RCC 7860 (cell line): ENCODE measurements at regions not wholly inside any gene's neighbourhood (a gene's known extent, or its start where the extent isn't known, plus 50 kb on each side); places are given as distances from the start of the nearest gene placed in this dataset.
A peak's percentile ranks its signal among the peaks of the same experiment; 100 is the strongest.

ENCODE experiments used
- DNase-seq: peaks from one replicate; pipeline ENCODE4 v3.0.0-alpha.2; 2015; ENCODE audit warnings: low spot score
- FAIRE-seq: peaks from 2 replicates; lab custom pipeline; 2012; peaks lifted over from hg19 to GRCh38; lab: Jason Lieb, UNC

DNA sequence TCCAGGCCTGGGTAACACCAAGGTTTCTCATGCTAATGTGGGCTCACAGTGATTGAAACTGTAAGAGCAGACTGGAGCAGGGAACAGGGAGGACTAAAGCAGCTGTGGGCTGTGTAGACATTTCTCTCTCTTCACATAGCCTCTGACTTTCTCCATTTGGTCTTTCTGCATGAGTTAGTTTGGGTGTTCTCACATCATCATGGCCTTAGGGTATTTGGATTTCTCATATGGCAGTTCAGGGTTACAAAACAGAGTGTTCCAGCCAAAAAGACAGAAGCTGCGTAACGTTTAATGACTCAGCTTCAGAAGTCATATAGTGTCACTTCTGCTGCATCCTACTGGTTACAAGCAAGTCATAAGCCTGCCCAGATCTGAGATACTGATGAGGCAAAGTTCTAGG is 52.0 kb upstream of the OSBPL8 start:
- FAIRE-seq (no peak), DNase-seq (no peak)

DNA sequence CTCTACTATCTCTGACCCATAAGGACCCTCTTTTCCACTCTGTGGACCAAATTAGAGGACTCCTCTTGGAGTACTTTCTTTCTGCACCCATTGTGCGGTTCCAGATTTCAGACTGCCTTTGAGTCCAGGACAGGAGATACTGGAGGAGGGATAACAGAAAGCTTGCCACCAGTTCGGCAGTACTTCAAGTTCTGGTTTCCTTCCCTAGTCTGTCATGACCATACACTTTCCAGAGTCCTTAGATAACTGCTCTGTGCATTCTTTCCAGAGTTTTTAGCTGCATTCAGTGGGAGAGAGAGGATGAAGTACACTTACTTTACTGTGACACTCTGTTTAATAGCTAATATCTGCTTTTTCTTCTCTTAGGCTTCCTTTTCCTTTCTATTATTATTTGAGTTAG is 54.8 kb upstream of the OSBPL8 start:
- DNase-seq (no peak), FAIRE-seq (no peak)

DNA sequence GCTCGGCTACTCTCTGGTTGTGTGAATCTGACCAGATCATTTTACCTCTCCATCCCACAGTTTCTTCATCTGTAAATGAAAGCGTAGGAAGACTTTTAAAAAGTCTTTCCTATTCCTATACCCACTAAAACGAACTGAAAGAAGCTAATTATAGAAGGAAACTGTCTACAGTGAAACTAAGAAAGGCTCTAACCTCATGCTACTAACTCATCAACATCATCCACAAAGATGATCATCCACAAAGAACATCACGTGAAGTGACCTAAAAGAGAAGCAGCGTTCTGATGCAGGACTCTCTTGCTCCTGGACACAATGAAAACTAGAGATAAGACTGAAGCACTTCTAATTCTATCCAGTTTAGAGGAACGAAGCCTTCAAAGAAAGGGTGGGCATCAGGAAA is 58.5 kb upstream of the OSBPL8 start:
- no peak for DNase-seq
- no peak for FAIRE-seq

DNA sequence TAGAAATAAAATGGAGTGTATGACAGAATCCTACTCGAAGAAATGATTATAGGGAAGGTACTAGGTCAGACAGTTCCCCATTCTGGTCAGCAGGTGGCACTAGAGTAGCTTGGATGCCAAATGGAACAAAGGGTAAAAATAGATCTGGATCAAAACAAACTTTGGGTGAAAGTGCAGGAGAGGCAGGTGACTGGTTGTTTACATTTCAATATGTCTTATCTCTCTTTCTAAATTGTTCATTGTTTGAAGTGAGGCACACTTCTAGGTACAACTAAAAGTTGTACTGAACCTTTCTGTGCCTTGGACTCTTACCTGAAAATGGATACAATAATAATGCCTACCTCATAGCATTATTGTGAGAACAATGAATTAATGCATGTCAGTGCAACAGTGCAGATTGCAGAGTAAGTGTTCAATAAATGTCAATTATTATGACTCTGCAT is 62.0 kb upstream of the OSBPL8 start:
- FAIRE-seq, result peak; percentile 75
- DNase-seq, result peak; percentile 49

- FAIRE-seq, result no peak
- DNase-seq, result no peak
Measured at GRCh38 chr12:76622351-76622750, 62.8 kb upstream of the OSBPL8 start.

GRCh38 chr12:76622915-76623314 is 63.3 kb upstream of the OSBPL8 start:
- no peak for DNase-seq
- FAIRE-seq, result no peak

DNA sequence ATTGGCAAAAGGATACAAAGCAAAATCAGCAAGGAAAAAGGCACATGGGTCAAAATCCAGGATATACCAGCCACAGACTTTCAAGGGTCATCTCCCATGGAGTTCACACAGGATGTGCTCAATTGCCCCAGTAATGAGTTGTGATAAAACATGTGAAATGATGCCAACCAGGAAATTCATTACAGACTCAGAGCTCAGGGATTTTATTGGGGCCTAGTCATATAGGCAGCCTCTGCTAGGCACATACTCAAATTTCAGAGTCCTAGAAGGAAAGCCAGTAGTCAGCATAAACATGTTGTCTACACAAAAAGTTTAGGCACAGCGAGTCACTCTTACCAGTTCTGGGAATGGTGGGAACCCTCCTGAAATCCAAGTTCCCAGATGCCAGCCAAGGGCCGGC is 64.4 kb upstream of the OSBPL8 start:
- DNase-seq (peak; percentile 64), FAIRE-seq (no peak)

DNA sequence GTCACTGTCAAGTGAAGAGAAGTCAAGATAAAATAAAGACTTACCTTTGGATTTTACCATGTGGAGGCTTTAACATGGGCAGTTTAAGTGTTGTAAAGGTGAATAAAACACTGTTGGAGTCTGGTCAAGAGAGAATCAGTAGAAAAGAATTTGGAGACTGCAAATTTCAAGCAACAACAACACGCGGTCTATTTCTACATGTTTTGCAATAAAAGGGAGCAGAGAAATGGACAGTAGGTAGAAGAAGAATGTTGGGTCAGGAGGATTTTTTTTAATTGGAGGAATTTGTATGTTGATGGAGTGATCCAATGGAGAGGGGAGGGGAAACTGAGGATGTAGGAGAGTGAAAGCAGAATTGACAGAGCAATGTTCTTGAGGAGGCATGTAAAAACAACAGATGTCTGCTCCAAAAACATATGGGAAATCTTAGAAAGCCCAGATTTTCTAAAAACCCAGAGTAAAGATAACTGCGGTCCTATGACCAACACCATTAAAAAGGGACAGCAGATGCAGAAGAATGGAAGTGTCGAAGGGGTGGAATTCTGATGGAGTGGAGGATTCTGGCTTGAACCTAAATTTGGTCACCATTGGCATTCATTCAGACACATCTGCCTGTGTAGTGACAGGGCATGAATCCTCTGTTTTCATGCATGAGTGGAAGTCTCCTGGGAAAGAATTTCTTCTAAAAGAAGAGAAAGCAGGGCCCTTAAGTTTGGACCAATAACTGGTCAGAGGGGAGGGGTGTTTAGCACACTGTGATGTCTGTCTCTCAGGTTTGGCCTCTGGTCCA is 68.0 kb upstream of the OSBPL8 start:
- DNase-seq (no peak), FAIRE-seq (no peak)

DNA sequence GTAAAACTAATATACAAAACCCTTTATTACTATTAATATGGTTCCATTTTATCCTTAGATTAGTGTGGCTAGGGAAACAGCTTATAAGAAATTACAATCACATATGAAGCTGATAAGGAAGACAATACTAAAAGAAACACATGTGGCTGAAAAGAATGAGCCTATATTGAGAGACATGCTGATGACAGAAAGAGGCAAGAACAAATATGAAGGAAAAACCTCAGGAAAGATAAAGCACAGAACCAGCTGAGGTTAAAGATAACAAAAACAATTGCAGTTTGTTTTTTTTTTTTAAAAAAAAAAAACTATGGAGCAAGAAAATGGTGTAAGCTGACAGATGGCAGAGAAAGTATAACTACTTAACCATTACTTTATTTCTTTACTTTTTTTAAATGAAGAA is 69.2 kb upstream of the OSBPL8 start:
- DNase-seq, result no peak

DNA sequence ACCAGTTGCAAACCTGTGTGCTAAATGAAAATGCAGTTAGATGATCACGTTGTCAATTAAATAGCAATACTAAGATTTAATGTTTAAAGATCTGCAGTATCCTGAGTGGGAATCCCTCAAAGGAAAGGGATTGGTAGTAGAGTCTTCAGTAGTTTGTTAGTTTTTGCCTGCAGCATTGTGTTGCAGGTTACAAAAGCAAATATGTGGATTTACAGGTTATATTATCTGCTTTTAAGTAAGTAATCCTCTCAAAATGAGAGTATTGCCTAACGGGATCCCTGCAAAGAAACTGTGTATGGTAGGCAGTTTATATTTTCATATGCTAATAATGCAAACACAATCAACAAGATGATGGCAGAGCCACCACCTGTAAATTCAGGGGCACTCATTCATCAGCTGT is 72.2 kb upstream of the OSBPL8 start:
- no peak for FAIRE-seq

More for the DNA sequence above, 69.2 kb upstream of the OSBPL8 start:
- FAIRE-seq, result no peak

DNA sequence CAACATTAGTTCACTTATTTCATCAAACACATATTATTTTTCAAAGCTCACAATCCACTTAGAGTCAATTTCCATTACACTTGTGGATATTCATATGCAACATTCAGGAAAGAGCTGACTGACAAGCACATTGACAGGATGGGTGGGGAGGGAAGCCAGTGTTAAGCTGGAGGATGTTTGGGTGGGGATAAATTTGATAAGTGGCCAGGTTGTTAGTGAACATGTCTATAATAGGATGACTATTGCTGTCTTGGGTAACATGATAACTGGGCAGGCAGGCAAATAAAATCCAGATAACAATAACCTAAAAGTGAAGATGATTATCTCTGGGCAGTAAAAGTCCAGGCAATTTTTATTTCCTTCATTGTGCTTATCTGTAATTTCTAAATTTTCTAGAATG is 73.8 kb upstream of the OSBPL8 start:
- no peak for DNase-seq
- FAIRE-seq, result no peak

More for the DNA sequence above, 72.2 kb upstream of the OSBPL8 start:
- DNase-seq, result no peak

- FAIRE-seq (no peak), DNase-seq (no peak)
Measured at GRCh38 chr12:76634133-76634532, 74.6 kb upstream of the OSBPL8 start.

DNA sequence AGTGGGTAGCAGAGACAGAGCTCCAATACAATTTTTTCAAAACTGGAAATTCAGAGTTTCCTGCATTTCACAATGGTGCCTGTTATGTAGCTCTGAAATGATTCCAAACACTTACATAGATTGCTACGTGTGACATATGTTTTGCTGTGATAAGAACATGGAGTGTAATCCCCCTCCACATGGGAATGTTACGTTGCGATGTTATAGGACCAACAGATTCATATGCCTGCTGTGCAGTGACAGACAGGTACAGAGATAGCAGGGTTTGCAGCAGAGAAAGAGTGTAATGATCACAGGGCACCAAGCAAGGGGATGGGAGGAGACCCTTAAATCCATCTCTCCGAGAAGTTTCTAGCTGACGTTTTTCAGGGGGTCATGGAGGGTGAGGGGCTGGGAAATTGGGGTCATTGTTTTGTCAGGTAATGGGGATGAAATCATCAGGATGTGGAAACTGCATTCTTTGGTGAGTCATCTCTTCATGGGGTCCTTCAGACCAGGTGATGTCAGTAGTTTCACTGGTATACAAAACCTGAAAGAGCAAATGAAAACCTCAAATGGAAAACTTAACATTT is 76.6 kb upstream of the OSBPL8 start:
- FAIRE-seq (no peak), DNase-seq (peak; percentile 43)

DNA sequence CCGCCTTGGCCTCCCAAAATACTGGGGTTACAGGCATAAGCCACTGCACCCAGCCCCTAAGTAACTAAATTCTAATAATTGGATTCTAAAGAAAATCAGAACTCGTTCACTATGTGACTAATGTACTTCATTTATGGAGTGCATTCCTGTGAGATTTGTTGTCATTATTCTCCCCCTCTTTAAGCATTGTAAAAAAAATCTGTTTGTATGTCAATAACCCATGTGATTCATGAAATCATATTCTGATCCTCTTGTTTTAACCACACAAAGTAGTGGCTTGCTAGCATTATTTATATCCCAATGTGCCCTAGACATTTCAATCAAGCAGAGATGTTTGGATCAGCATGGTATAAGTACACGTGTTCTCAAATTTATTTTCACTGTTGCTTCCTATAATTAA is 78.2 kb upstream of the OSBPL8 start:
- DNase-seq (no peak), FAIRE-seq (no peak)

- FAIRE-seq, result no peak
- DNase-seq, result no peak
Measured at GRCh38 chr12:76639646-76640045, 80.1 kb upstream of the OSBPL8 start.

DNA sequence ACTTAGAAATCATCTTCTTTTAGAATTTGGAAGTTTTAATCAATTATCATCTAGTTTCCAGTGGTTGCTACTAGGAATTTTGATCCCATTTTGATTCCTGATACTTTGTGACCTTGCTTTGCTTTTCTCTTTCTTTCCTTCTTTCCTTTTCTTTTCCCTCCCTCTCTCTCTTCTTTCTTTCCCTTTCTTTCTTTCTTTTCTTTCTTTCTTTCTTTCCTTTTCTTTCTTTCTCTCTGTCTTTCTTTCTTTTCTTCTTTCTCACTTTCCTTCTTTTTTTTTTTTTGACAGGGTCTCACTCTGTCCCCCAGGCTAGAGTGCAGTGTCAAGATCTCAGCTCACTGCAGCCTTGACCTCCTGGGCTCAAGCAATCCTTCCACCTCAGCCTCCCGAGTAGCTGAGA is 81.5 kb upstream of the OSBPL8 start:
- DNase-seq (no peak), FAIRE-seq (no peak)

DNA sequence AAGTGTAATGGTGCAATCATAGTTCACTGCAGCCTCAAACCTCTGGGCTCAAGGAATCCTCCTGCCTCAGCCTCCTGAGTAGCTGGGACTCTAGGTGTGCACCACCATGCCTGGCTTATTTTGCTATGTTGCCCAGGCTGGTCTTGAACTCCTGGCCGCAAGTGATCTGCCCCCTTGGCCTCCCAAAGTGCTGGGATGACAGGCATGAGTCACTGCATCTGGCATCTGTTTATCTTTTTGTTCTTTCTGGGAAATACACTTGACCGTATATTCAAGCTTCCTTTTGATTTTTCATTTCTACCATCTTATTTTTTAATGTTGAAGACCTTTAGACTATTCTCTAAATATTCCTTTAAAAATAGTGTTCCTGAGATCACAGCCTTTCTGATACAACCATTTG is 82.4 kb upstream of the OSBPL8 start:
- FAIRE-seq (no peak), DNase-seq (no peak)

- FAIRE-seq, result no peak
- no peak for DNase-seq
Measured at GRCh38 chr12:76643438-76643837, 83.9 kb upstream of the OSBPL8 start.

DNA sequence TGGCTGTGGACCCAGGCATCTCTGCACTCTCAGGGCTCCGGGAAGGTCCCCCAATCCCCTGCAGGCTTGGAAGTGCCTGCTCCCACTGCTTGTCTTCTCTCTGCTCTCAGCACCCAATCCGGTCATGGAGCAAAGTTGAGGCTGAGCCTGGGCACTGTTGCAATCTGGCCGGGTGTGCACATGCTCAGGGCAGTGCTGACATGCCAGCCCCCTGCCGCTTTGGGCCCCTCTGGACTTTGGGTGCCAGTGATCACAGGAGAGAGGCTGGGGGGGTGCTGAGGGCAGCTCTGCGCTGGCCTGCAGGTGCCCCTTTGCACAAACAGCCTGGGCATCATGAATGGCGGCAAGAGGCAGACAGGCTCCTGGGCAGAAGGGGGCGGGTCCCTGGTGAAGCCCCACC is 85.4 kb upstream of the OSBPL8 start:
- no peak for FAIRE-seq
- no peak for DNase-seq

DNA sequence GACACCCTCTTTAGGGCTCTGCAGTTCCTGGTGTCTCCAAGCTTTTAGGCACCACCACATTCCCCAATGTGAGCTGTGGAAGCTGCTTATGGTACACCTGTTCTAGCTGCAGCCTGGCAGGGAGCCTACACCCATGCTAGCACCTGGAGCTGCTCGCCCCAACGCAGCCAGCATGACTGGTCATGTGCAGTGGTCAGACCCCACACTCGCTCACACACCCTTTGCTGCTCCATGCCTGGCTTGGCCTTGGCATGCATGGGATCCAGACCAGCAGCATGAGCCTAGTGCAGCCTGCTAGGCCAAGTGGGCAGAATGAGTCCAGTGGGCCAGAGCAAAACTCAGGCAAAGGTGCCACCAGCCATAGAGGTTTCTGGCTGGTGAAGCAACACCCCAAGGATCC is 86.4 kb upstream of the OSBPL8 start:
- FAIRE-seq, result no peak
- DNase-seq, result no peak

DNA sequence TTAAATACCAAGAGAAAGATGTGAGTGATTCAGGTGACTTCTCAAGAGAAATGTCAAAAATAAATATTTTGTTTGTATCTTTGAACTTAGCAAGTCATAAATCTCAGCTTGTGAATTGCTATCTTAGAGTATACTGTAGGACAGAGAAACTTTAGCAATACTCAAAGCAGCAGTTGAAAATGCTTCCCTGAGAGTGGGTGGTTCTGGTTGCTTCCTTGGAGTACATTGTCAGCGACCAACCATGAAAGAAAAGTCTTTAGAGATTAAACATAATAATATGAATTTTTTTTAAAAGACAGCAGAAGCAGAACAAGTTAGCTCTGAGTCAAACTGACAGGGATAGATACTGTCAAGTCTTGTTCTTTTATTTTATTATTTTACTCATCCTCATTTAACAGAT is 86.8 kb upstream of the OSBPL8 start:
- FAIRE-seq (no peak), DNase-seq (no peak)

- no peak for FAIRE-seq
- DNase-seq, result no peak
Measured at GRCh38 chr12:76649099-76649498, 89.5 kb upstream of the OSBPL8 start.

GRCh38 chr12:76652402-76652801 is 92.8 kb upstream of the OSBPL8 start:
- DNase-seq (no peak), FAIRE-seq (no peak)
